ENCODE measurements at regions not wholly inside any gene's neighbourhood (a gene's known extent, or its start where the extent isn't known, plus 50 kb on each side); places are given as distances from the start of the nearest gene placed in this dataset.
"Not testable (repeated sequence)": the region's sequence is repeated elsewhere in the genome, so short reads cannot be mapped to it uniquely, and the experiment has no call there.

DNA sequence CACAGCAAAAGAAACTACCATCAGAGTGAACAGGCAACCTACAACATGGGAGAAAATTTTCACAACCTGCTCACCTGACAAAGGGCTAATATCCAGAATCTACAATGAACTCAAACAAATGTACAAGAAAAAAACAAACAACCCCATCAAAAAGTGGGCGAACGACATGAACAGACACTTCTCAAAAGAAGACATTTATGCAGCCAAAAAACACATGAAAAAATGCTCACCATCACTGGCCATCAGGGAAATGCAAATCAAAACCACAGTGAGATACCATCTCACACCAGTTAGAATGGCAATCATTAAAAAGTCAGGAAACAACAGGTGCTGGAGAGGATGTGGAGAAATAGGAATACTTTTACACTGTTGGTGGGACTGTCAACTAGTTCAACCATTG, 207.8 kb downstream of the USP6NL start:
- H3K36me3 ChIP-seq (ENCODE audit: control insufficient read depth in 2 of 2, insufficient read depth in 1 of 2, low read length in 2 of 2); H3K4me3 ChIP-seq (ENCODE audit: low read depth, low read length); H3K9me3 ChIP-seq (ENCODE audit: control insufficient read depth, insufficient read depth, low read depth, low read length); CTCF ChIA-PET; H3K4me1 ChIP-seq (ENCODE audit: control insufficient read depth, insufficient read depth, low read length); H3K27ac ChIP-seq (ENCODE audit: extremely low read depth, low read depth, low read length); POLR2A ChIA-PET: not testable (repeated sequence)

DNA sequence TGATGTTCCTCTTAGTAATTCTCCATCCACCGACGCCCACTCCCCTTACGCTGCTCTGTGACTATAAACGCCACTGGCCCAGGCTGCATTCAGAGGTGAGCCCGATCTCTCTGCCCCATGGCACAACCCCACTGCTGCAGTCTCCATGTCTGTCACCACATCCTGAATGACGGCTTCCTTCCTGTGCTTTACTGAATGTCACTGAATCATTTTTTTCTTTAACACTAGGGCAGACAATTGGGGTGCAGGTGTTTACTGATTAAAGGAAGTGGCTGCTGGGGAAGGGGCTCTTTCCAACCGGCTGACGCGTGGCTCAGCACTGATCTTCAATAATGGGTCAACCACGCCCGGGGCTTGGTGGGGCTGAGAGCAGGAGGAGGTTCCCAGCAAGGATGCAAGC, 208.3 kb downstream of the USP6NL start:
- no peak overlapping the region for H3K27ac ChIP-seq (ENCODE audit: extremely low read depth, low read depth, low read length)

DNA sequence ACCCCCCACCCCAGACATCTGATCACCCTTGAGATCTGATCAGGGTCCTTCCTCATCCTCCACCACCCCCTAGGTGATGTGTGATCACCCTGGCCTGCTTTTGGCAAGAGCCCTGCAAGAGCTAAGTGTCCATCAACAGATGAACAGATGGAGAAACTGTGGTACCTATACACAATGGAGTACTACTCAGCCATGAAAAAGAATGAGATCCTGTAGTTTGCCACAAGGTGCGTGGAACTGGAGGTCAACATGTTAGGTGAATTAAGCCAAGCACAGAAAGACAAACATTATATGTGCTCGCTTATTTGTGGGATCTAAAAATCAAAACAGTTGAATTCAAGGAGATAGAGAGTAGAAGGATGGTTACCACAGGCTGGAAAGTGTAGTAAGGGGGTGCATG, 209.1 kb downstream of the USP6NL start:
- no peak overlapping the region for H3K27ac ChIP-seq (ENCODE audit: extremely low read depth, low read depth, low read length)
- no peaks in the 10 kb centered on the region for H3K4me1 ChIP-seq (ENCODE audit: control insufficient read depth, insufficient read depth, low read length)
- H3K36me3 ChIP-seq (ENCODE audit: control insufficient read depth in 2 of 2, insufficient read depth in 1 of 2, low read length in 2 of 2): no peaks in the 10 kb centered on the region
- H3K4me3 ChIP-seq (ENCODE audit: low read depth, low read length): no peak overlapping the region
- H3K9me3 ChIP-seq (ENCODE audit: control insufficient read depth, insufficient read depth, low read depth, low read length): no peaks in the 10 kb centered on the region
- TF ChIP-seq, protein P1, sequence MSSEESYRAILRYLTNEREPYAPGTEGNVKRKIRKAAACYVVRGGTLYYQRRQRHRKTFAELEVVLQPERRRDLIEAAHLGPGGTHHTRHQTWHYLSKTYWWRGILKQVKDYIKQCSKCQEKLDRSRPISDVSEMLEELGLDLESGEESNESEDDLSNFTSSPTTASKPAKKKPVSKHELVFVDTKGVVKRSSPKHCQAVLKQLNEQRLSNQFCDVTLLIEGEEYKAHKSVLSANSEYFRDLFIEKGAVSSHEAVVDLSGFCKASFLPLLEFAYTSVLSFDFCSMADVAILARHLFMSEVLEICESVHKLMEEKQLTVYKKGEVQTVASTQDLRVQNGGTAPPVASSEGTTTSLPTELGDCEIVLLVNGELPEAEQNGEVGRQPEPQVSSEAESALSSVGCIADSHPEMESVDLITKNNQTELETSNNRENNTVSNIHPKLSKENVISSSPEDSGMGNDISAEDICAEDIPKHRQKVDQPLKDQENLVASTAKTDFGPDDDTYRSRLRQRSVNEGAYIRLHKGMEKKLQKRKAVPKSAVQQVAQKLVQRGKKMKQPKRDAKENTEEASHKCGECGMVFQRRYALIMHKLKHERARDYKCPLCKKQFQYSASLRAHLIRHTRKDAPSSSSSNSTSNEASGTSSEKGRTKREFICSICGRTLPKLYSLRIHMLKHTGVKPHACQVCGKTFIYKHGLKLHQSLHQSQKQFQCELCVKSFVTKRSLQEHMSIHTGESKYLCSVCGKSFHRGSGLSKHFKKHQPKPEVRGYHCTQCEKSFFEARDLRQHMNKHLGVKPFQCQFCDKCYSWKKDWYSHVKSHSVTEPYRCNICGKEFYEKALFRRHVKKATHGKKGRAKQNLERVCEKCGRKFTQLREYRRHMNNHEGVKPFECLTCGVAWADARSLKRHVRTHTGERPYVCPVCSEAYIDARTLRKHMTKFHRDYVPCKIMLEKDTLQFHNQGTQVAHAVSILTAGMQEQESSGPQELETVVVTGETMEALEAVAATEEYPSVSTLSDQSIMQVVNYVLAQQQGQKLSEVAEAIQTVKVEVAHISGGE (tag by site-specific recombination; conservative IDR thresholded peaks at IDR 0.05; ENCODE audit: low read depth): no peak
- TF ChIP-seq, protein P2, sequence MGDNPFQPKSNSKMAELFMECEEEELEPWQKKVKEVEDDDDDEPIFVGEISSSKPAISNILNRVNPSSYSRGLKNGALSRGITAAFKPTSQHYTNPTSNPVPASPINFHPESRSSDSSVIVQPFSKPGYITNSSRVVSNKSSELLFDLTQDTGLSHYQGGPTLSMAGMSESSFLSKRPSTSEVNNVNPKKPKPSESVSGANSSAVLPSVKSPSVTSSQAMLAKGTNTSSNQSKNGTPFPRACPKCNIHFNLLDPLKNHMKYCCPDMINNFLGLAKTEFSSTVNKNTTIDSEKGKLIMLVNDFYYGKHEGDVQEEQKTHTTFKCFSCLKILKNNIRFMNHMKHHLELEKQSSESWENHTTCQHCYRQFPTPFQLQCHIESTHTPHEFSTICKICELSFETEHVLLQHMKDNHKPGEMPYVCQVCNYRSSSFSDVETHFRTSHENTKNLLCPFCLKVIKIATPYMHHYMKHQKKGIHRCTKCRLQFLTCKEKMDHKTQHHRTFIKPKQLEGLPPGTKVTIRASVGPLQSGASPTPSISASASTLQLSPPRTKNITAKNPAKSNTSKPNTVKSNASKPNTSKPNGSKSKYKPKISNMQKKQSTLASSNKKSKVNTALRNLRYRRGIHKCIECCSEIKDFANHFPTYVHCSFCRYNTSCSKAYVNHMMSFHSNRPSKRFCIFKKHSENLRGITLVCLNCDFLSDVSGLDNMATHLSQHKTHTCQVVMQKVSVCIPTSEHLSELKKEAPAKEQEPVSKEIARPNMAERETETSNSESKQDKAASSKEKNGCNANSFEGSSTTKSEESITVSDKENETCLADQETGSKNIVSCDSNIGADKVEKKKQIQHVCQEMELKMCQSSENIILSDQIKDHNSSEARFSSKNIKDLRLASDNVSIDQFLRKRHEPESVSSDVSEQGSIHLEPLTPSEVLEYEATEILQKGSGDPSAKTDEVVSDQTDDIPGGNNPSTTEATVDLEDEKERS (tag by site-specific recombination; IDR thresholded peaks at IDR 0.05): 0 out of 2 replicates have a peak, but pooled peaks have one; percentile 40
- TF ChIP-seq WT1 (tag by site-specific recombination; IDR thresholded peaks at IDR 0.05): no peak
- TF ChIP-seq ZNF146 (tag by site-specific recombination; IDR thresholded peaks at IDR 0.05): peak; percentile 94
- TF ChIP-seq, protein P3, sequence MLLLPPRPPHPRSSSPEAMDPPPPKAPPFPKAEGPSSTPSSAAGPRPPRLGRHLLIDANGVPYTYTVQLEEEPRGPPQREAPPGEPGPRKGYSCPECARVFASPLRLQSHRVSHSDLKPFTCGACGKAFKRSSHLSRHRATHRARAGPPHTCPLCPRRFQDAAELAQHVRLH (tag by site-specific recombination; IDR thresholded peaks at IDR 0.05): peak; percentile 56; the same call in 1 of the 2 replicates
- ChIA-PET CTCF (interaction anchor here (0.6 kb wide), 1 partner anchor 16 kb away, joined by 7 read pairs; no protein-coding TSS in a partner anchor), POLR2A (no interaction called here)

More for the DNA sequence above, 208.3 kb downstream of the USP6NL start:
- Histone ChIP-seq H3K9me3 (ENCODE audit: control insufficient read depth, insufficient read depth, low read depth, low read length) (no peaks in the 10 kb centered on the region), H3K36me3 (ENCODE audit: control insufficient read depth in 2 of 2, insufficient read depth in 1 of 2, low read length in 2 of 2) (no peaks in the 10 kb centered on the region), H3K4me1 (ENCODE audit: control insufficient read depth, insufficient read depth, low read length) (no peaks in the 10 kb centered on the region), H3K4me3 (ENCODE audit: low read depth, low read length) (no peak overlapping the region)
- ChIA-PET POLR2A (no interaction called here), CTCF (no interaction called here)
- TF ChIP-seq ZNF239 (tag by site-specific recombination; IDR thresholded peaks at IDR 0.05) (no peak), ZNF48 (tag by site-specific recombination; IDR thresholded peaks at IDR 0.05) (no peak), SALL2 (tag by site-specific recombination; IDR thresholded peaks at IDR 0.05; ENCODE audit: borderline replicate concordance) (no peak), ZNF16 (tag by site-specific recombination; IDR thresholded peaks at IDR 0.05; ENCODE audit: low read depth) (no peak), ZNF37A (tag by site-specific recombination; IDR thresholded peaks at IDR 0.05) (no peak), SP7 (tag by site-specific recombination; IDR thresholded peaks at IDR 0.05) (no peak), YY2 (tag by site-specific recombination; IDR thresholded peaks at IDR 0.05) (no peak), ZNF510 (tag by site-specific recombination; IDR thresholded peaks at IDR 0.05; ENCODE audit: insufficient replicate concordance) (no peak), ZNF121 (tag by site-specific recombination; IDR thresholded peaks at IDR 0.05) (no peak), ZNF174 (tag by site-specific recombination; IDR thresholded peaks at IDR 0.05) (no peak), ZNF157 (tag by site-specific recombination; IDR thresholded peaks at IDR 0.05) (no peak), BCL11A (tag by site-specific recombination; IDR thresholded peaks at IDR 0.05; ENCODE audit: low read depth) (no peak), ZNF558 (tag by site-specific recombination; IDR thresholded peaks at IDR 0.05) (no peak), ZNF155 (tag by site-specific recombination; IDR thresholded peaks at IDR 0.05) (no peak), ZFHX2 (tag by site-specific recombination; conservative IDR thresholded peaks at IDR 0.05) (no peak)
- TF ChIP-seq, protein P4, sequence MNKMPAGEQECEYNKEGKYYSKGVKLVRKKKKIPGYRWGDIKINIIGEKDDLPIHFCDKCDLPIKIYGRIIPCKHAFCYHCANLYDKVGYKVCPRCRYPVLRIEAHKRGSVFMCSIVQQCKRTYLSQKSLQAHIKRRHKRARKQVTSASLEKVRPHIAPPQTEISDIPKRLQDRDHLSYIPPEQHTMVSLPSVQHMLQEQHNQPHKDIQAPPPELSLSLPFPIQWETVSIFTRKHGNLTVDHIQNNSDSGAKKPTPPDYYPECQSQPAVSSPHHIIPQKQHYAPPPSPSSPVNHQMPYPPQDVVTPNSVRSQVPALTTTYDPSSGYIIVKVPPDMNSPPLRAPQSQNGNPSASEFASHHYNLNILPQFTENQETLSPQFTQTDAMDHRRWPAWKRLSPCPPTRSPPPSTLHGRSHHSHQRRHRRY (tag by site-specific recombination; IDR thresholded peaks at IDR 0.05): no peak

Measured in HEK293 (cell line).